AG04450 (cell line): ENCODE measurements at regions not wholly inside any gene's neighbourhood (a gene's known extent, or its start where the extent isn't known, plus 50 kb on each side); places are given as distances from the start of the nearest gene placed in this dataset.

ENCODE experiments used
- CTCF ChIA-PET: fragments of 300-600, 350-600 bp; formaldehyde crosslinking; extraction: SDS; loops from one replicate; lab custom pipeline; 2022; ENCODE audit warnings: antibody characterized with exemption, inconsistent platforms; lab: Charles Lee
- POLR2A ChIA-PET: fragments of 350-600 bp; formaldehyde crosslinking; extraction: SDS; loops from one replicate; lab custom pipeline; 2021; ENCODE audit warnings: antibody characterized with exemption, inconsistent platforms; lab: Yijun Ruan, JAX
- DNase-seq: peaks from one replicate; pipeline ENCODE4 v3.0.0-alpha.2; 2011; ENCODE audit warnings: low read depth, low spot score
- H3K27ac ChIP-seq: one replicate; pipeline ENCODE4 v1.5.1; 2012; ENCODE audit warnings: low read depth, low read length, control low read depth
- H3K27me3 ChIP-seq: one replicate; pipeline ENCODE4 v1.6.0; 2012; ENCODE audit warnings: low read length; ENCODE audit not compliant: control insufficient read depth, insufficient read depth
- H3K4me3 ChIP-seq: 2 replicates; pipeline ENCODE4 v1.5.1; 2011; ENCODE audit warnings: mild to moderate bottlenecking, low read depth, low read length, control low read depth
- H3K9me3 ChIP-seq: 2 replicates; pipeline ENCODE4 v1.5.1; 2012; ENCODE audit warnings: low read length; ENCODE audit not compliant: control insufficient read depth, insufficient read depth
- CTCF ChIP-seq: IDR thresholded peaks from 2 replicates; pipeline ENCODE4 v1.5.1; 2011; ENCODE audit warnings: low read depth, low read length, control low read depth, inconsistent platforms

- Histone ChIP-seq H3K4me3 (no peak overlapping the region), H3K9me3 (no peaks in the 10 kb centered on the region), H3K27ac (no peak overlapping the region), H3K27me3 (no peaks in the 10 kb centered on the region)
- ChIA-PET POLR2A (no interaction called here), CTCF (no interaction called here)
- DNase-seq, result no peak
- TF ChIP-seq CTCF, result no peak
These were observed 848.6 kb upstream of the EPHA6 start for GRCh38 chr3:95965704-95966336.

GRCh38 chr3:95971573-95971972 lies 842.8 kb upstream of the EPHA6 start:
- no peak overlapping the region for H3K4me3 ChIP-seq
- TF ChIP-seq CTCF, result no peak
- H3K9me3 ChIP-seq, result peaks cover 2% of the 10 kb centered on the region; the same call in 1 of the 2 replicates
- ChIA-PET CTCF (no interaction called here), POLR2A (no interaction called here)
- H3K27ac ChIP-seq, result no peak overlapping the region
- DNase-seq, result no peak
- no peaks in the 10 kb centered on the region for H3K27me3 ChIP-seq

GRCh38 chr3:95994338-95994737 lies 820.1 kb upstream of the EPHA6 start:
- Histone ChIP-seq H3K27me3 (no peaks in the 10 kb centered on the region), H3K27ac (no peak overlapping the region), H3K9me3 (no peaks in the 10 kb centered on the region), H3K4me3 (no peak overlapping the region)
- no peak for DNase-seq
- POLR2A ChIA-PET, result no interaction called here
- TF ChIP-seq CTCF, result no peak
- CTCF ChIA-PET, result no interaction called here

- no peak for TF ChIP-seq CTCF
- Histone ChIP-seq H3K4me3 (no peak overlapping the region), H3K9me3 (peaks cover 7% of the 10 kb centered on the region), H3K27me3 (no peaks in the 10 kb centered on the region), H3K27ac (no peak overlapping the region)
- CTCF ChIA-PET, result no interaction called here
- POLR2A ChIA-PET, result no interaction called here
- no peak for DNase-seq
These were observed 813.4 kb upstream of the EPHA6 start for GRCh38 chr3:96000966-96001365.

- no peak for TF ChIP-seq CTCF
- no peaks in the 10 kb centered on the region for H3K27me3 ChIP-seq
- no peak overlapping the region for H3K27ac ChIP-seq
- H3K4me3 ChIP-seq, result no peak overlapping the region
- ChIA-PET CTCF (no interaction called here), POLR2A (no interaction called here)
- no peak for DNase-seq
- peaks cover 16% of the 10 kb centered on the region; the same call in 1 of the 2 replicates for H3K9me3 ChIP-seq
These were observed 806.7 kb upstream of the EPHA6 start for GRCh38 chr3:96007650-96008195.
